ENCODE measurements at regions not wholly inside any gene's neighbourhood (a gene's known extent, or its start where the extent isn't known, plus 50 kb on each side); places are given as distances from the start of the nearest gene placed in this dataset.

GRCh38 chr12:24695103-24695502 is 253.8 kb downstream of the BCAT1 start:
- TF ChIP-seq, protein P1, sequence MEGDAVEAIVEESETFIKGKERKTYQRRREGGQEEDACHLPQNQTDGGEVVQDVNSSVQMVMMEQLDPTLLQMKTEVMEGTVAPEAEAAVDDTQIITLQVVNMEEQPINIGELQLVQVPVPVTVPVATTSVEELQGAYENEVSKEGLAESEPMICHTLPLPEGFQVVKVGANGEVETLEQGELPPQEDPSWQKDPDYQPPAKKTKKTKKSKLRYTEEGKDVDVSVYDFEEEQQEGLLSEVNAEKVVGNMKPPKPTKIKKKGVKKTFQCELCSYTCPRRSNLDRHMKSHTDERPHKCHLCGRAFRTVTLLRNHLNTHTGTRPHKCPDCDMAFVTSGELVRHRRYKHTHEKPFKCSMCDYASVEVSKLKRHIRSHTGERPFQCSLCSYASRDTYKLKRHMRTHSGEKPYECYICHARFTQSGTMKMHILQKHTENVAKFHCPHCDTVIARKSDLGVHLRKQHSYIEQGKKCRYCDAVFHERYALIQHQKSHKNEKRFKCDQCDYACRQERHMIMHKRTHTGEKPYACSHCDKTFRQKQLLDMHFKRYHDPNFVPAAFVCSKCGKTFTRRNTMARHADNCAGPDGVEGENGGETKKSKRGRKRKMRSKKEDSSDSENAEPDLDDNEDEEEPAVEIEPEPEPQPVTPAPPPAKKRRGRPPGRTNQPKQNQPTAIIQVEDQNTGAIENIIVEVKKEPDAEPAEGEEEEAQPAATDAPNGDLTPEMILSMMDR (IDR thresholded peaks at IDR 0.05): no peak
- no peak for TF ChIP-seq POLR2A (IDR thresholded peaks at IDR 0.05)

All from breast epithelium (tissue), 3 donors.